SK-N-SH treated with all-trans-retinoic acid at 6 μM for 48 hours (cell line): ENCODE measurements at regions not wholly inside any gene's neighbourhood (a gene's known extent, or its start where the extent isn't known, plus 50 kb on each side); places are given as distances from the start of the nearest gene placed in this dataset.

Experiments used
- ARNTL ChIP-seq: fragments of 450-650 bp; formaldehyde crosslinking; IDR thresholded peaks from 2 replicates; pipeline ENCODE4 v1.5.0; 2020; ENCODE audit warnings: low read depth, mild to moderate bottlenecking, moderate library complexity, borderline replicate concordance
- CSDC2 ChIP-seq: fragments of 250-450 bp; sonication (Bioruptor Pico); IDR thresholded peaks from 2 replicates; pipeline ENCODE4 v1.5.0; 2020; ENCODE audit warnings: mild to moderate bottlenecking, moderate library complexity
- CSRNP3 ChIP-seq: fragments of 250-450 bp; sonication (Bioruptor Pico); IDR thresholded peaks from 2 replicates; pipeline ENCODE4 v1.5.1; 2021; ENCODE audit warnings: mild to moderate bottlenecking, moderate library complexity
- ISL1 ChIP-seq: fragments of 250-450 bp; sonication (Bioruptor Pico); IDR thresholded peaks from 2 replicates; pipeline ENCODE4 v2.1.2; 2022; ENCODE audit warnings: mild to moderate bottlenecking, moderate library complexity
- OSR1 ChIP-seq: fragments of 250-450 bp; sonication (Bioruptor Pico); IDR thresholded peaks from 2 replicates; pipeline ENCODE4 v1.8.0; 2022; ENCODE audit warnings: moderate library complexity, mild to moderate bottlenecking, inconsistent platforms
- PPARA ChIP-seq: fragments of 250-450 bp; sonication (Bioruptor Pico); IDR thresholded peaks from 2 replicates; pipeline ENCODE4 v1.5.0; 2020; ENCODE audit warnings: mild to moderate bottlenecking, borderline replicate concordance
- RARB ChIP-seq: fragments of 250-450 bp; sonication (Bioruptor Pico); IDR thresholded peaks from 2 replicates; pipeline ENCODE4 v1.8.0; 2021; ENCODE audit warnings: mild to moderate bottlenecking, moderate library complexity
- TCF4 ChIP-seq: fragments of 250-450 bp; sonication (Bioruptor Pico); IDR thresholded peaks from 2 replicates; pipeline ENCODE4 v1.8.0; 2021; ENCODE audit warnings: mild to moderate bottlenecking, moderate library complexity, borderline replicate concordance
- TOX ChIP-seq: fragments of 250-450 bp; sonication (Bioruptor Pico); IDR thresholded peaks from 2 replicates; pipeline ENCODE4 v1.8.0; 2021; ENCODE audit warnings: mild to moderate bottlenecking, moderate library complexity, borderline replicate concordance
- ZC3H10 ChIP-seq: fragments of 250-450 bp; sonication (Bioruptor Pico); IDR thresholded peaks from 2 replicates; pipeline ENCODE4 v1.5.1; 2021; ENCODE audit warnings: mild to moderate bottlenecking, moderate library complexity
- ZFP30 ChIP-seq: fragments of 450-650 bp; formaldehyde crosslinking; IDR thresholded peaks from 2 replicates; pipeline ENCODE4 v1.5.0; 2022; ENCODE audit warnings: mild to moderate bottlenecking, moderate library complexity
- TF ChIP-seq, protein P1 (sequence below): fragments of 250-450 bp; sonication (Bioruptor Pico); IDR thresholded peaks from 2 replicates; pipeline ENCODE4 v1.8.0; 2020; ENCODE audit warnings: mild to moderate bottlenecking, moderate library complexity, borderline replicate concordance

GRCh38 chr6:44738601-44739146, 351.2 kb downstream of the CDC5L start:
- no peak for TF ChIP-seq PPARA (CRISPR knock-in tag)
- TF ChIP-seq, protein P1, sequence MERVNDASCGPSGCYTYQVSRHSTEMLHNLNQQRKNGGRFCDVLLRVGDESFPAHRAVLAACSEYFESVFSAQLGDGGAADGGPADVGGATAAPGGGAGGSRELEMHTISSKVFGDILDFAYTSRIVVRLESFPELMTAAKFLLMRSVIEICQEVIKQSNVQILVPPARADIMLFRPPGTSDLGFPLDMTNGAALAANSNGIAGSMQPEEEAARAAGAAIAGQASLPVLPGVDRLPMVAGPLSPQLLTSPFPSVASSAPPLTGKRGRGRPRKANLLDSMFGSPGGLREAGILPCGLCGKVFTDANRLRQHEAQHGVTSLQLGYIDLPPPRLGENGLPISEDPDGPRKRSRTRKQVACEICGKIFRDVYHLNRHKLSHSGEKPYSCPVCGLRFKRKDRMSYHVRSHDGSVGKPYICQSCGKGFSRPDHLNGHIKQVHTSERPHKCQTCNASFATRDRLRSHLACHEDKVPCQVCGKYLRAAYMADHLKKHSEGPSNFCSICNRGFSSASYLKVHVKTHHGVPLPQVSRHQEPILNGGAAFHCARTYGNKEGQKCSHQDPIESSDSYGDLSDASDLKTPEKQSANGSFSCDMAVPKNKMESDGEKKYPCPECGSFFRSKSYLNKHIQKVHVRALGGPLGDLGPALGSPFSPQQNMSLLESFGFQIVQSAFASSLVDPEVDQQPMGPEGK (CRISPR knock-in tag): no peak
- no peak for TF ChIP-seq ARNTL (CRISPR knock-in tag)
- no peak for TF ChIP-seq ZFP30 (CRISPR knock-in tag)
- TF ChIP-seq ZC3H10 (CRISPR knock-in tag): no peak
- no peak for TF ChIP-seq RARB
- TF ChIP-seq OSR1 (CRISPR knock-in tag): no peak
- no peak for TF ChIP-seq TOX (CRISPR knock-in tag)
- no peak for TF ChIP-seq CSRNP3 (CRISPR knock-in tag)
- TF ChIP-seq TCF4 (CRISPR knock-in tag): no peak
- no peak for TF ChIP-seq ISL1 (CRISPR knock-in tag)
- TF ChIP-seq CSDC2 (CRISPR knock-in tag): no peak
